Esophagus squamous epithelium (tissue), 5 donors: ENCODE measurements at regions not wholly inside any gene's neighbourhood (a gene's known extent, or its start where the extent isn't known, plus 50 kb on each side); places are given as distances from the start of the nearest gene placed in this dataset.

ENCODE experiments used
- DNase-seq: peaks from one replicate; lab custom pipeline; 2025; lab: John Stamatoyannopoulos, UW
- H3K27ac ChIP-seq, 4 donors: fragments of 200-600 bp; sonication (generic); one replicate each; pipeline ENCODE4 v1.5.1; 2016 to 2019; ENCODE audit warnings: mild to moderate bottlenecking in 1 of 4
- H3K27me3 ChIP-seq, 4 donors: fragments of 200-600 bp; sonication (generic); 1 replicate in 3 of 4; 2 replicates in 1 of 4; pipeline versions ENCODE4 v1.5.1 to v1.6.0; 2017 to 2021; ENCODE audit warnings: antibody characterized with exemption in 1 of 4
- H3K36me3 ChIP-seq, 3 donors: fragments of 200-600 bp; sonication (generic); one replicate each; pipeline ENCODE4 v1.5.1; 2016 to 2019
- H3K4me1 ChIP-seq, 3 donors: fragments of 200-600 bp; sonication (generic); one replicate each; pipeline ENCODE4 v1.5.1; 2017 to 2019
- H3K4me3 ChIP-seq, 4 donors: fragments of 200-600 bp; sonication (generic); 1 replicate in 3 of 4; 2 replicates in 1 of 4; pipeline ENCODE4 v1.5.1; 2016 to 2019; ENCODE audit warnings: mild to moderate bottlenecking in 2 of 4, moderate library complexity in 1 of 4
- H3K9me3 ChIP-seq, 3 donors: fragments of 200-600 bp; sonication (generic); one replicate each; pipeline ENCODE4 v1.5.1; 2016 to 2019
- POLR2A ChIP-seq, 4 donors: fragments of 450-650 bp; IDR thresholded peaks; one replicate each; pipeline ENCODE4 v1.6.1; 2017; ENCODE audit warnings: antibody characterized with exemption in 4 of 4, mild to moderate bottlenecking in 4 of 4, moderate library complexity in 3 of 4
- WGBS, 2 donors: methylation state at CpG; one replicate each; pipeline ENCODE4 v1.1.5; 2018; 5-methylcytosine and 5-hydroxymethylcytosine counted together
- intact Hi-C: fragments of 100-400 bp; cut with DNase I; formaldehyde crosslinking; loops from one replicate; pipeline ENCODE4 v1.15.0; 2022
- TF ChIP-seq, protein P1 (sequence below), 6 experiments: fragments of 450-650 bp in 4 of 6; fragments of 200-600 bp in 2 of 6; sonication (generic) in 2 of 6; IDR thresholded peaks; one replicate each; pipeline ENCODE4 v1.5.1; 2016 to 2019; ENCODE audit warnings: antibody characterized with exemption in 6 of 6, mild to moderate bottlenecking in 4 of 6, moderate library complexity in 4 of 6
- donor health status: DM: yes; HTN: yes; CAD: no.

DNA sequence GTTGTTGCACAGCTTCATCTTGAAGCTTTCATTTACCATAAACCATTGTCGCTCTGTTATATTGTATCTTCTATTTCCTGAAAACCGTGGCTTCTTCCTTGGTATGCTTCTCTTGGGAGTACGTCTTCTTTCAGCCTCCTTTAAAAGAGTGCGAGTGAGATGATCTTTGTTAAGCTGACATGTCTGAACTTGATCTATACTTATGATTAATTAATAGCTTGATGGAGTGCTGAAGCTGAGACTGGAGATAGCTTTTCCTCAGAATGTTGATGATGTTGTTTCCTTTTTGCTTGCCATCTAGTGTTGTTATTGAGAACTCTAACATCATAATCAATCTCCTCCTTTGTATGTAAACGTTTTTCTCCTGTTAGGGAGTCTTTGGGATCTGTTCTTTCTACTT is 529.3 kb upstream of the SPRY2 start:
- no peak overlapping the region for H3K4me3 ChIP-seq
- 43 to 46% methylated on average over 5 of the region's 5 CpGs for WGBS, 2 donors
- no peak overlapping the region for H3K27ac ChIP-seq
- H3K36me3 ChIP-seq = no peaks in the 10 kb centered on the region
- no peaks in the 10 kb centered on the region for H3K9me3 ChIP-seq
- DNase-seq = no peak
- no peaks in the 10 kb centered on the region for H3K4me1 ChIP-seq
- TF ChIP-seq POLR2A (IDR thresholded peaks at IDR 0.05) = no peak
- TF ChIP-seq, protein P1, sequence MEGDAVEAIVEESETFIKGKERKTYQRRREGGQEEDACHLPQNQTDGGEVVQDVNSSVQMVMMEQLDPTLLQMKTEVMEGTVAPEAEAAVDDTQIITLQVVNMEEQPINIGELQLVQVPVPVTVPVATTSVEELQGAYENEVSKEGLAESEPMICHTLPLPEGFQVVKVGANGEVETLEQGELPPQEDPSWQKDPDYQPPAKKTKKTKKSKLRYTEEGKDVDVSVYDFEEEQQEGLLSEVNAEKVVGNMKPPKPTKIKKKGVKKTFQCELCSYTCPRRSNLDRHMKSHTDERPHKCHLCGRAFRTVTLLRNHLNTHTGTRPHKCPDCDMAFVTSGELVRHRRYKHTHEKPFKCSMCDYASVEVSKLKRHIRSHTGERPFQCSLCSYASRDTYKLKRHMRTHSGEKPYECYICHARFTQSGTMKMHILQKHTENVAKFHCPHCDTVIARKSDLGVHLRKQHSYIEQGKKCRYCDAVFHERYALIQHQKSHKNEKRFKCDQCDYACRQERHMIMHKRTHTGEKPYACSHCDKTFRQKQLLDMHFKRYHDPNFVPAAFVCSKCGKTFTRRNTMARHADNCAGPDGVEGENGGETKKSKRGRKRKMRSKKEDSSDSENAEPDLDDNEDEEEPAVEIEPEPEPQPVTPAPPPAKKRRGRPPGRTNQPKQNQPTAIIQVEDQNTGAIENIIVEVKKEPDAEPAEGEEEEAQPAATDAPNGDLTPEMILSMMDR (IDR thresholded peaks at IDR 0.05) = no peak
- intact Hi-C loops = no loop called here
- no peaks in the 10 kb centered on the region for H3K27me3 ChIP-seq

DNA sequence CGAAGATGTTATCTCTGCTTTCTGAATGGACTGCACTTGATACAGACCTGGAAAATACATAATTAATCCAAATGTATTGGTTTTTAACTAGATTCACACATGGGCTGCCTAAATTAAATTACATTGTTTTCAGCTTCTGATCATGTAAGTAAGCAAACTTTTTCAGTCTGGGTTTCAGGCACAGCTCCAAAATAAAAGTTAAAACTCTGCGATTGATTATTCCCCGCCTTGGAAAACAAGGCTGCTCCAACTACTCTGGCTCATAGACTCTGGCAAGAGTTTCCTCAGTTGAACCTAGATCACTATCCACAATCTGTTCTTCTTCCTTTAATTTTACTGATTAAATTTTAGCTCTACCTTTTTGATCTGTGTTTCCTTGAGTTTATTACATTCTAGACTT is 526.0 kb upstream of the SPRY2 start:
- H3K9me3 ChIP-seq = no peaks in the 10 kb centered on the region
- no peak overlapping the region for H3K27ac ChIP-seq
- TF ChIP-seq POLR2A (IDR thresholded peaks at IDR 0.05) = no peak
- TF ChIP-seq, protein P1 (IDR thresholded peaks at IDR 0.05) = no peak
- intact Hi-C loops = no loop called here
- WGBS, 2 donors = 73 to 75% methylated on average over 3 of the region's 3 CpGs
- H3K4me3 ChIP-seq = no peak overlapping the region
- H3K27me3 ChIP-seq = no peaks in the 10 kb centered on the region
- DNase-seq = no peak
- no peaks in the 10 kb centered on the region for H3K4me1 ChIP-seq
- no peaks in the 10 kb centered on the region for H3K36me3 ChIP-seq

DNA sequence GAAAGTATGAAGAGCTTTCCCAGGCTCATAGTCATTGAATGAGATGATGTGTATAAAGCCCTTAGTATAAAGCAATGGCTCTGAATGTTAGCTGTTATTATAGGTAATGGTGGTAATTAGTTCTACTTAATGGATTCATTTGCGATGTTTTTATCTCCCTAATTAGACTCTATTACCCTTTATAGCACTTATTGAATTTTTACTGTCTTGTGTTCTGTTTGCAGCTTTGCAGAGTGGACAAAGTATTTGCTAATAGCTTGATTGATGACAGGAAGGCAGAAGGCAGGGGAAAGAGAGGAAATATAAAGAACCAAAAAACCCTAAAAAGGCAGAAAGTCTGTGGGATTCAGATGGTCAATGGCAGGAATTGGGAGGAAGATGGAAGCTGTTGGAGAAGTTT is 524.4 kb upstream of the SPRY2 start:
- TF ChIP-seq POLR2A (IDR thresholded peaks at IDR 0.05) = no peak
- TF ChIP-seq, protein P1 (IDR thresholded peaks at IDR 0.05) = no peak
- no peaks in the 10 kb centered on the region for H3K27me3 ChIP-seq
- H3K4me3 ChIP-seq = no peak overlapping the region
- no peak overlapping the region for H3K27ac ChIP-seq
- H3K4me1 ChIP-seq = no peaks in the 10 kb centered on the region
- no peaks in the 10 kb centered on the region for H3K36me3 ChIP-seq
- DNase-seq = no peak
- intact Hi-C loops = no loop called here
- 78 to 82% methylated on average over 1 of the region's 1 CpG for WGBS, 2 donors
- H3K9me3 ChIP-seq = no peaks in the 10 kb centered on the region

DNA sequence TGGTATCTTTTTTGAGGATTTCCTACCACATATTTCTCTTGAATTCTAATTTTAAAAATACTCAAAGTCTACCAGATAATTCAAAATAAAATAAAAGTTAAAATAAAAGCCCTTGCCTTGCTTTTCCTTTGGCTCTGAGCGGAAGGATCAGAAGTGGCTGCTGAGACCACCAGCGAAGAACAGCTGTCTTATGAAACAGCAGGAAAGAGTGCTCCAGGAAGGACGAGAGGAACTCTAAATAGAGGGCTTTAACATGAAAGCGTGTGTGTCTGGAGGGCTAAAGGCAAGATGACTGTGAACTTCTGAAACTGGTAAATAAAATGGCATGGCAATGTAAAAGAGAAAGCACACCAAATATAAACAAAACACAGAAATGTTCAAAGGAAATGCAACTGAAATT is 521.5 kb upstream of the SPRY2 start:
- intact Hi-C loops = no loop called here
- H3K27me3 ChIP-seq = no peaks in the 10 kb centered on the region
- no peaks in the 10 kb centered on the region for H3K9me3 ChIP-seq
- DNase-seq = no peak
- WGBS, 2 donors = 57 to 76% methylated on average over 4 of the region's 4 CpGs
- TF ChIP-seq, protein P1 (IDR thresholded peaks at IDR 0.05) = no peak
- TF ChIP-seq POLR2A (IDR thresholded peaks at IDR 0.05) = no peak
- H3K4me3 ChIP-seq = no peak overlapping the region
- no peaks in the 10 kb centered on the region for H3K36me3 ChIP-seq
- H3K4me1 ChIP-seq = no peaks in the 10 kb centered on the region
- no peak overlapping the region for H3K27ac ChIP-seq

DNA sequence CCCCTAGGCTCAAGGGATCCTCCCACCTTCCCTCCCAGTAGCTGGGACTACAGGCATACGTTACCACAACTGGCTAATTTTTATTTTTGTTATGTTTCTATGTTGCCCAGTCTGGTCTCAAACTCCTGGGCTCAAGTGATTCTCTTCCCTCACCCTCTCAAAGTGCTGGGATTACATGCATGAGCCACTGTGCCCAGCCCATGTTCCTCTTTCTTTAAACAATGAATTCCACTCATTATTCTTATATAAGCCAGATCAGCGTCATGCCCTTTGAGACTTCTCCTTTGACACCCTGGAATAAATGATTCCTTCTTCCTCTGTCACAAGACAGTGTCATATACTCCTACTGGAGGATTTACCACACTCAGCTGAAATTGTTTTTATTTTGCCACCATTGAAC is 519.9 kb upstream of the SPRY2 start:
- TF ChIP-seq POLR2A (IDR thresholded peaks at IDR 0.05) = no peak
- TF ChIP-seq, protein P1 (IDR thresholded peaks at IDR 0.05) = no peak
- DNase-seq = no peak
- H3K4me1 ChIP-seq = no peaks in the 10 kb centered on the region
- no peaks in the 10 kb centered on the region for H3K9me3 ChIP-seq
- no peak overlapping the region for H3K4me3 ChIP-seq
- no peak overlapping the region for H3K27ac ChIP-seq
- no peaks in the 10 kb centered on the region for H3K27me3 ChIP-seq
- WGBS, 2 donors = 63 to 80% methylated on average over 2 of the region's 2 CpGs
- intact Hi-C loops = no loop called here
- H3K36me3 ChIP-seq = no peaks in the 10 kb centered on the region
